CD14-positive monocyte (primary cell): ENCODE measurements at regions not wholly inside any gene's neighbourhood (a gene's known extent, or its start where the extent isn't known, plus 50 kb on each side); places are given as distances from the start of the nearest gene placed in this dataset.

Experiments used
- DNase-seq, 3 donors: peaks; one replicate each; pipeline ENCODE4 v3.0.0-alpha.2; 2011 to 2022
- H2AFZ ChIP-seq: 2 replicates; pipeline ENCODE4 v1.6.0; 2012; ENCODE audit warnings: mild to moderate bottlenecking, low read depth, low read length, inconsistent platforms; ENCODE audit not compliant: insufficient read depth, poor library complexity, severe bottlenecking
- H3K27ac ChIP-seq, 2 donors: 1 replicate in 1 of 2; 2 replicates in 1 of 2; pipeline ENCODE4 v1.5.1; 2012 to 2013; ENCODE audit warnings: low read length in 2 of 2, control low read depth in 1 of 2, inconsistent platforms in 1 of 2, low read depth in 1 of 2, mild to moderate bottlenecking in 1 of 2
- H3K27me3 ChIP-seq, 2 donors: one replicate each; pipeline versions ENCODE4 v1.6.0 to v1.6.1; 2011 to 2013; ENCODE audit warnings: low read length in 2 of 2; ENCODE audit not compliant: control insufficient read depth in 2 of 2, insufficient read depth in 2 of 2
- H3K36me3 ChIP-seq, 2 donors: replicated peaks in 1 of 2; 1 replicate in 1 of 2; 2 replicates in 1 of 2; pipeline versions ENCODE4 v1.5.1 to v1.6.1; 2012 to 2013; ENCODE audit warnings: low read length in 2 of 2, control low read depth in 1 of 2, inconsistent platforms in 1 of 2, mild to moderate bottlenecking in 1 of 2; ENCODE audit not compliant: insufficient read depth in 2 of 2, control insufficient read depth in 1 of 2
- H3K4me1 ChIP-seq, 2 donors: 1 replicate in 1 of 2; 2 replicates in 1 of 2; pipeline versions ENCODE4 v1.5.1 to v1.6.1; 2012 to 2013; ENCODE audit warnings: low read length in 2 of 2, control low read depth in 1 of 2, inconsistent platforms in 1 of 2, mild to moderate bottlenecking in 1 of 2, moderate library complexity in 1 of 2; ENCODE audit not compliant: insufficient read depth in 2 of 2, control insufficient read depth in 1 of 2
- H3K4me2 ChIP-seq: replicated peaks from 2 replicates; pipeline ENCODE3; 2012; ENCODE audit warnings: low read length, moderate library complexity, mild to moderate bottlenecking; ENCODE audit not compliant: poor library complexity, severe bottlenecking; ENCODE audit errors: extremely low read depth
- H3K4me3 ChIP-seq, 3 experiments: fragments of 200-600 bp in 1 of 3; sonication (generic) in 1 of 3; replicated peaks in 1 of 3; 1 replicate in 2 of 3; 2 replicates in 1 of 3; pipeline ENCODE4 v1.5.1; 2011 to 2013; ENCODE audit warnings: low read length in 3 of 3, mild to moderate bottlenecking in 3 of 3, control low read depth in 2 of 3, low read depth in 2 of 3, inconsistent platforms in 1 of 3, moderate library complexity in 1 of 3
- H3K79me2 ChIP-seq: 2 replicates; pipeline ENCODE4 v1.6.0; 2012; ENCODE audit warnings: mild to moderate bottlenecking, control low read depth, inconsistent platforms, low read length, moderate library complexity; ENCODE audit not compliant: insufficient read depth
- H3K9ac ChIP-seq: 2 replicates; pipeline ENCODE4 v1.6.0; 2017; ENCODE audit warnings: low read length, mild to moderate bottlenecking; ENCODE audit not compliant: insufficient read depth, poor library complexity, severe bottlenecking
- H3K9me3 ChIP-seq, 2 donors: replicated peaks in 1 of 2; 1 replicate in 1 of 2; 2 replicates in 1 of 2; pipeline versions ENCODE4 v1.5.1 to v1.6.1; 2012 to 2013; ENCODE audit warnings: low read length in 2 of 2, control low read depth in 1 of 2; ENCODE audit not compliant: control insufficient read depth in 1 of 2, insufficient read depth in 1 of 2
- H4K20me1 ChIP-seq: 2 replicates; pipeline ENCODE4 v1.6.0; 2012; ENCODE audit warnings: mild to moderate bottlenecking, low read length, control low read depth, moderate library complexity; ENCODE audit not compliant: insufficient read depth
- H3K27ac Mint-ChIP-seq, 7 donors: one replicate each; pipeline ENCODE4 v1.8.0; 2020; ENCODE audit warnings: mild to moderate bottlenecking in 7 of 7, mixed read lengths in 7 of 7, moderate library complexity in 6 of 7, inconsistent platforms in 2 of 7
- H3K27me3 Mint-ChIP-seq, 3 donors: one replicate each; pipeline ENCODE4 v1.8.0; 2021 to 2022; ENCODE audit warnings: low read depth in 3 of 3, mild to moderate bottlenecking in 3 of 3, mixed read lengths in 3 of 3, moderate library complexity in 3 of 3, inconsistent platforms in 1 of 3
- H3K36me3 Mint-ChIP-seq, 2 donors: one replicate each; pipeline ENCODE4 v1.8.0; 2020; ENCODE audit warnings: mixed read lengths in 2 of 2, inconsistent platforms in 1 of 2, mild to moderate bottlenecking in 1 of 2
- H3K4me1 Mint-ChIP-seq: one replicate; pipeline ENCODE4 v1.8.0; 2020; ENCODE audit warnings: mild to moderate bottlenecking, mixed read lengths
- H3K4me3 Mint-ChIP-seq, 2 donors: one replicate each; pipeline ENCODE4 v1.8.0; 2020; ENCODE audit warnings: mild to moderate bottlenecking in 2 of 2, mixed read lengths in 2 of 2, moderate library complexity in 1 of 2
- H3K9me3 Mint-ChIP-seq, 7 donors: one replicate each; pipeline ENCODE4 v1.8.0; 2020 to 2022; ENCODE audit warnings: mixed read lengths in 7 of 7, mild to moderate bottlenecking in 6 of 7, moderate library complexity in 6 of 7, inconsistent platforms in 2 of 7
- CTCF ChIP-seq: fragments of 200-600 bp; IDR thresholded peaks from one replicate; pipeline ENCODE4 v1.8.0; 2022; ENCODE audit warnings: antibody characterized with exemption, mild to moderate bottlenecking
- WGBS: methylation state at CpG from one replicate; pipeline ENCODE4 v1.1.5; 2013; ENCODE audit warnings: missing lambda C conversion rate; ENCODE audit not compliant: insufficient coverage; 5-methylcytosine and 5-hydroxymethylcytosine counted together
- intact Hi-C, 2 donors: fragments of 100-400 bp; cut with micrococcal nuclease; formaldehyde crosslinking; loops; one replicate each; pipeline versions ENCODE4 v1.15.0 to v1.15.1; 2023

GRCh38 chr17:68197091-68197996 is 50.5 kb upstream of the AMZ2 start:
- Histone ChIP-seq H3K4me2 (peak overlapping the region; percentile 34), H3K27ac (no peak overlapping the region), H3K4me3 (no peak overlapping the region), H3K4me1 (peaks cover 42 to 54% of the 10 kb centered on the region in 2 donors), H3K36me3 (no peaks in the 10 kb centered on the region), H3K9me3 (peaks cover 0 to 24% of the 10 kb centered on the region in 2 donors), H3K79me2 (no peaks in the 10 kb centered on the region), H3K9ac (no peak overlapping the region), H4K20me1 (no peaks in the 10 kb centered on the region), H3K27me3 (peaks cover 52 to 92% of the 10 kb centered on the region in 2 donors), H2AFZ (no peak overlapping the region)
- H3K27ac Mint-ChIP-seq: no peak overlapping the region
- TF ChIP-seq CTCF: no peak
- H3K36me3 Mint-ChIP-seq: peaks cover 10 to 12% of the 10 kb centered on the region in 2 donors
- H3K9me3 Mint-ChIP-seq: peaks cover 0 to 33% (median 7%) of the 10 kb centered on the region in 7 donors
- 2% methylated on average over 40 of the region's 53 CpGs for WGBS
- H3K4me3 Mint-ChIP-seq: peak overlapping the region; percentile 27 to 73
- intact Hi-C loops: no loop called here
- no peak for DNase-seq
- H3K27me3 Mint-ChIP-seq: peaks cover 77 to 98% (median 91%) of the 10 kb centered on the region in 3 donors
- peaks cover 36% of the 10 kb centered on the region for H3K4me1 Mint-ChIP-seq

DNA sequence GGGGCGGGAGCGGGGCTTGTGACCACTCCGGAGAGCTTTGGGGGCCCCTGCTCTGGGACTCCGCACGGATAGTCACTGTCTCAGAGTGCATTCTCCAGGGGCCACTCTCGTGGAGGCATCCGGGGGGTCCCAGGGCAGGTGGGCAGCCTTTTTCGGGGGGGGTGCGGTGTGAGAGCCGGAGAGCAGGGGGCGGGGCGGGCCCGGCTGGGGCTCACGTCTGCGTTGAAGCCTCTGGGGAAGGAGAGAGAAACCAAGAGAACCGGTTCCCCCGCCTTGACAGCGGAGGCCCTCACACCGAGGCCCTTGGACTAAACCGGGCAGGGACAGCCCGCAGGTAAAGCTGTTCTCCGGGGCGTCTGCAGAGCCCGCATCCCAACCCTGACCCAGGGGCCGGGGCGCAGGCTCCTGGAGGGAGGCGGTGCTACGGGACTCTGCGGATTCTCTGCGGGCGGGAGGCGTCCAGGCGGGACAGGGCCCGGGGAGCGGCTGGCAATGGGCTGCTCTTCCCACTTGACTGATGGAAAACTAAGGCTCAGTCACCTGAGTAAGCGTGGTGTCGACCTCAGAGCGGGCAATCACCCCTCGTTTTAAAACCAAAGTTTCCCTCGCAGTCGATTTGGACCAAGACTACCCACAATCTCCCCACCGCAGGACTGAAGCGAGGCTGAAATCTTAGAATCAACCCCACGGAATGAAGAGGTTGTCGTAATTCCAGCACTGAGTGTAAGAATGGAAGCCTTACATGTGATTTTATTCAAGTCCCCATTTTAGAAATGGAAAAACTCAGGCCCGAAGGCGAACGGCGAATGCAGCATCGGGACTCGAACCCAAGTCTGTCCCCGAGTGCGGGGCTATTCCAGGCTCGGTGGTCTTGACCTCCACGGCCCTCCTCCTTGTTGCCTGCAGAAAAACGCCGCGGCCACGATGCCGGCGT is 49.6 kb upstream of the AMZ2 start:
- H3K4me3 Mint-ChIP-seq: peak overlapping the region; percentile 31 to 73
- Histone ChIP-seq H3K4me1 (peaks cover 42 to 54% of the 10 kb centered on the region in 2 donors), H3K27me3 (peaks cover 49 to 89% of the 10 kb centered on the region in 2 donors), H3K4me2 (peak overlapping the region; percentile 68), H3K4me3 (peak overlapping the region in 1 of 3 experiments; percentile 27), H3K79me2 (no peaks in the 10 kb centered on the region), H3K9ac (no peak overlapping the region), H3K36me3 (no peaks in the 10 kb centered on the region), H3K9me3 (peaks cover 0 to 24% of the 10 kb centered on the region in 2 donors), H4K20me1 (no peaks in the 10 kb centered on the region), H3K27ac (no peak overlapping the region), H2AFZ (no peak overlapping the region)
- 12% methylated on average over 40 of the region's 61 CpGs for WGBS
- H3K27ac Mint-ChIP-seq: peak overlapping the region in 1 of 7 donors; percentile 13
- no peak for TF ChIP-seq CTCF
- peaks cover 84 to 99% (median 94%) of the 10 kb centered on the region in 3 donors for H3K27me3 Mint-ChIP-seq
- H3K36me3 Mint-ChIP-seq: peaks cover 12 to 13% of the 10 kb centered on the region in 2 donors
- H3K9me3 Mint-ChIP-seq: peaks cover 0 to 33% (median 7%) of the 10 kb centered on the region in 7 donors
- intact Hi-C loops: no loop called here
- H3K4me1 Mint-ChIP-seq: peaks cover 36% of the 10 kb centered on the region
- DNase-seq: no peak
